SK-N-SH treated with all-trans-retinoic acid at 6 μM for 48 hours (cell line): ENCODE measurements at regions not wholly inside any gene's neighbourhood (a gene's known extent, or its start where the extent isn't known, plus 50 kb on each side); places are given as distances from the start of the nearest gene placed in this dataset.

Experiments used
- CSDC2 ChIP-seq: fragments of 250-450 bp; sonication (Bioruptor Pico); IDR thresholded peaks from 2 replicates; pipeline ENCODE4 v1.5.0; 2020; ENCODE audit warnings: mild to moderate bottlenecking, moderate library complexity
- OSR1 ChIP-seq: fragments of 250-450 bp; sonication (Bioruptor Pico); IDR thresholded peaks from 2 replicates; pipeline ENCODE4 v1.8.0; 2022; ENCODE audit warnings: moderate library complexity, mild to moderate bottlenecking, inconsistent platforms
- PATZ1 ChIP-seq: fragments of 250-450 bp; sonication (Bioruptor Pico); IDR thresholded peaks from 2 replicates; pipeline ENCODE4 v1.8.0; 2020; ENCODE audit warnings: mild to moderate bottlenecking, moderate library complexity, borderline replicate concordance
- RARB ChIP-seq: fragments of 250-450 bp; sonication (Bioruptor Pico); IDR thresholded peaks from 2 replicates; pipeline ENCODE4 v1.8.0; 2021; ENCODE audit warnings: mild to moderate bottlenecking, moderate library complexity
- TOX ChIP-seq: fragments of 250-450 bp; sonication (Bioruptor Pico); IDR thresholded peaks from 2 replicates; pipeline ENCODE4 v1.8.0; 2021; ENCODE audit warnings: mild to moderate bottlenecking, moderate library complexity, borderline replicate concordance
- ZC3H10 ChIP-seq: fragments of 250-450 bp; sonication (Bioruptor Pico); IDR thresholded peaks from 2 replicates; pipeline ENCODE4 v1.5.1; 2021; ENCODE audit warnings: mild to moderate bottlenecking, moderate library complexity
- ZFP30 ChIP-seq: fragments of 450-650 bp; formaldehyde crosslinking; IDR thresholded peaks from 2 replicates; pipeline ENCODE4 v1.5.0; 2022; ENCODE audit warnings: mild to moderate bottlenecking, moderate library complexity
- TF ChIP-seq, protein P1 (sequence below): fragments of 250-450 bp; sonication (Bioruptor Pico); IDR thresholded peaks from 2 replicates; pipeline ENCODE4 v1.5.1; 2021; ENCODE audit warnings: mild to moderate bottlenecking, moderate library complexity
- TF ChIP-seq, protein P2 (sequence below): fragments of 250-450 bp; sonication (Bioruptor Pico); IDR thresholded peaks from 2 replicates; pipeline ENCODE4 v1.5.0; 2020; ENCODE audit warnings: mild to moderate bottlenecking, moderate library complexity
- TF ChIP-seq, protein P3 (sequence below): fragments of 250-450 bp; sonication (Bioruptor Pico); IDR thresholded peaks from 2 replicates; pipeline ENCODE4 v1.8.0; 2021; ENCODE audit warnings: low read depth, mild to moderate bottlenecking, moderate library complexity, borderline replicate concordance

GRCh38 chr10:28897617-28898464, 220.5 kb downstream of the BAMBI start:
- TF ChIP-seq, protein P1, sequence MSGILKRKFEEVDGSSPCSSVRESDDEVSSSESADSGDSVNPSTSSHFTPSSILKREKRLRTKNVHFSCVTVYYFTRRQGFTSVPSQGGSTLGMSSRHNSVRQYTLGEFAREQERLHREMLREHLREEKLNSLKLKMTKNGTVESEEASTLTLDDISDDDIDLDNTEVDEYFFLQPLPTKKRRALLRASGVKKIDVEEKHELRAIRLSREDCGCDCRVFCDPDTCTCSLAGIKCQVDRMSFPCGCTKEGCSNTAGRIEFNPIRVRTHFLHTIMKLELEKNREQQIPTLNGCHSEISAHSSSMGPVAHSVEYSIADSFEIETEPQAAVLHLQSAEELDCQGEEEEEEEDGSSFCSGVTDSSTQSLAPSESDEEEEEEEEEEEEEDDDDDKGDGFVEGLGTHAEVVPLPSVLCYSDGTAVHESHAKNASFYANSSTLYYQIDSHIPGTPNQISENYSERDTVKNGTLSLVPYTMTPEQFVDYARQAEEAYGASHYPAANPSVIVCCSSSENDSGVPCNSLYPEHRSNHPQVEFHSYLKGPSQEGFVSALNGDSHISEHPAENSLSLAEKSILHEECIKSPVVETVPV (CRISPR knock-in tag), result no peak
- TF ChIP-seq OSR1 (CRISPR knock-in tag) (no peak), RARB (no peak), PATZ1 (CRISPR knock-in tag) (no peak), ZFP30 (CRISPR knock-in tag) (no peak), TOX (CRISPR knock-in tag) (no peak), ZC3H10 (CRISPR knock-in tag) (no peak), CSDC2 (no peak)
- TF ChIP-seq, protein P2, sequence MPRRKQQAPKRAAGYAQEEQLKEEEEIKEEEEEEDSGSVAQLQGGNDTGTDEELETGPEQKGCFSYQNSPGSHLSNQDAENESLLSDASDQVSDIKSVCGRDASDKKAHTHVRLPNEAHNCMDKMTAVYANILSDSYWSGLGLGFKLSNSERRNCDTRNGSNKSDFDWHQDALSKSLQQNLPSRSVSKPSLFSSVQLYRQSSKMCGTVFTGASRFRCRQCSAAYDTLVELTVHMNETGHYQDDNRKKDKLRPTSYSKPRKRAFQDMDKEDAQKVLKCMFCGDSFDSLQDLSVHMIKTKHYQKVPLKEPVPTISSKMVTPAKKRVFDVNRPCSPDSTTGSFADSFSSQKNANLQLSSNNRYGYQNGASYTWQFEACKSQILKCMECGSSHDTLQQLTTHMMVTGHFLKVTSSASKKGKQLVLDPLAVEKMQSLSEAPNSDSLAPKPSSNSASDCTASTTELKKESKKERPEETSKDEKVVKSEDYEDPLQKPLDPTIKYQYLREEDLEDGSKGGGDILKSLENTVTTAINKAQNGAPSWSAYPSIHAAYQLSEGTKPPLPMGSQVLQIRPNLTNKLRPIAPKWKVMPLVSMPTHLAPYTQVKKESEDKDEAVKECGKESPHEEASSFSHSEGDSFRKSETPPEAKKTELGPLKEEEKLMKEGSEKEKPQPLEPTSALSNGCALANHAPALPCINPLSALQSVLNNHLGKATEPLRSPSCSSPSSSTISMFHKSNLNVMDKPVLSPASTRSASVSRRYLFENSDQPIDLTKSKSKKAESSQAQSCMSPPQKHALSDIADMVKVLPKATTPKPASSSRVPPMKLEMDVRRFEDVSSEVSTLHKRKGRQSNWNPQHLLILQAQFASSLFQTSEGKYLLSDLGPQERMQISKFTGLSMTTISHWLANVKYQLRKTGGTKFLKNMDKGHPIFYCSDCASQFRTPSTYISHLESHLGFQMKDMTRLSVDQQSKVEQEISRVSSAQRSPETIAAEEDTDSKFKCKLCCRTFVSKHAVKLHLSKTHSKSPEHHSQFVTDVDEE, result no peak
- TF ChIP-seq, protein P3, sequence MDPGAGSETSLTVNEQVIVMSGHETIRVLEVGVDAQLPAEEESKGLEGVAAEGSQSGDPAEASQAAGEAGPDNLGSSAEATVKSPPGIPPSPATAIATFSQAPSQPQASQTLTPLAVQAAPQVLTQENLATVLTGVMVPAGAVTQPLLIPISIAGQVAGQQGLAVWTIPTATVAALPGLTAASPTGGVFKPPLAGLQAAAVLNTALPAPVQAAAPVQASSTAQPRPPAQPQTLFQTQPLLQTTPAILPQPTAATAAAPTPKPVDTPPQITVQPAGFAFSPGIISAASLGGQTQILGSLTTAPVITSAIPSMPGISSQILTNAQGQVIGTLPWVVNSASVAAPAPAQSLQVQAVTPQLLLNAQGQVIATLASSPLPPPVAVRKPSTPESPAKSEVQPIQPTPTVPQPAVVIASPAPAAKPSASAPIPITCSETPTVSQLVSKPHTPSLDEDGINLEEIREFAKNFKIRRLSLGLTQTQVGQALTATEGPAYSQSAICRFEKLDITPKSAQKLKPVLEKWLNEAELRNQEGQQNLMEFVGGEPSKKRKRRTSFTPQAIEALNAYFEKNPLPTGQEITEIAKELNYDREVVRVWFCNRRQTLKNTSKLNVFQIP (CRISPR knock-in tag), result no peak
